HG03045 (cell line): ENCODE measurements at regions not wholly inside any gene's neighbourhood (a gene's known extent, or its start where the extent isn't known, plus 50 kb on each side); places are given as distances from the start of the nearest gene placed in this dataset.

ENCODE experiments used
- ATAC-seq: cut with Tn5 transposase; IDR thresholded peaks from one replicate; pipeline ENCODE4 v1.9.1; 2021; ENCODE audit warnings: mild to moderate bottlenecking, moderate library complexity; ENCODE audit not compliant: unreplicated experiment

DNA sequence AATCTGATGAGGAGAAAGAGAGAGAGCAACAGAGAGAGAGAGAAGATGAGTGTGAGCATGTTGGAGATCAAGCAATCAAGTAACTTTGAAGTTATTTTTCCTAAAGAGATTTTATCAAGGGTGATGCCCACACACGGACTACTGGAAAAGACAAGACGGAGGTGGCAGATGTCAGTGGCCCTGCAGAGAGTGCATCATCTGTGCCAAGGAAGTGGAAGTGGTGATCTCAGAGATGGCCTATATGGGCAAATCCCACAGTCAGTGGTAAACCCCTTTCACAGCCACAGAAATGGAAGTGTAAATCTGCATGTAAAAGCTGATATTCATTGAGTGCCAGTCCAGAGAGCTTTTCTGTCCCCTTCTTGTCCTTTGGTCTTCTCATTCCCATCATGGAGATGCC lies 577.2 kb upstream of the AADAT start:
- ATAC-seq, result peak; percentile 75

DNA sequence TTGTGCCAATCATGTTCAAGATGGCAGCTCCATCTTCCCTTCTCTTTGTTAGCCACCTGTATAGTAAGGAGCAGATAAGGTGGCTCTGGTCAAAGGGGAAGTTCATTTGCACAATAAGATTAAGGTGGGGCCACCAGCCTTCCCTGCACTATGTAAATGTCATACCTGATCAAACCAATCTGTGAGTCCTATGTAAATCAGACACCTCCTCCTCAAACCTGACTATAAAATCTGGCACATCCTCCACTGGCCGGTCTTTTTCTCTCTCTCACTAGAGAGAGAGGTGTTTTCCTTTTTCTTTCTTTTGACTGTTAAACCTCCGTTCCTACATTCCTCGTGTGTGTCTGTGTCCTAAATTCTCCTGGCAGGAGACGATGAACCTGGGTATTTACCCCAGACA lies 572.5 kb upstream of the AADAT start:
- ATAC-seq, result no peak

DNA sequence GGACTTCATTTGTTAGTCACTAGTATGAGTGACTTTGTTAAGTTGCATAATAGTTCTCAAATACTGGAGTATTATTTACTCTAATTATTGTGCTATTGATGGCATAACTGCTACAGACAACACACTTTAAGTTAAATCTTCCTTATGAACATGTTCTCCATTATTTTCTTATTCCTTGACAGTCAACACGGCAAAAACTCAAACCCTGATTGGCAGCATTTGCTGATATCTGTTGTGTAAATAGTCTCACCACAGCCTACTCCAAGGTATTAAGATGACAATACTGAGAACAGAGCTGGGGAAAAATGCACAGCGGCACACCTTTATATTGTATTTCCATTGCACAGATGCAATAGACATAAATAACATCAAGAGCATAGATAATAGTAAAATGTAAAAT lies 568.0 kb upstream of the AADAT start:
- ATAC-seq, result no peak

DNA sequence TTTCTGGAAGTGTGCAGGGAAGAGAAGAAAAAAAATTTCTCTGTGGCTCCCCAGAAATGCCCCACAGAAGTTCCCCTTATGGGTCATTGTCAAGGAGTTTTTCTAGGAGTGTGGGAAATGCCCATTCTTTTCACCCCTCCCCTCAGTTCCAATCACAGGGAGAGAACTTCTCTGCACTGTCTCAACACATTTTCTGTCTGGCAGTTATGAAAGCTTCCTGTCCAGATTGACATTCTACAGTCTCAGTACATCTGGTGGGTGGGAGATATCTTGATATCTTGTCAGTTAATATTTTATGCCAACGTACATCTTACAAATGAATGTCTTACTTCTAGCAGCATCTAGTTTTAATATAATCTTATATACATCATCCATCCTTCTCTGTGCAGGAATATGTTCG lies 566.8 kb upstream of the AADAT start:
- ATAC-seq, result no peak

DNA sequence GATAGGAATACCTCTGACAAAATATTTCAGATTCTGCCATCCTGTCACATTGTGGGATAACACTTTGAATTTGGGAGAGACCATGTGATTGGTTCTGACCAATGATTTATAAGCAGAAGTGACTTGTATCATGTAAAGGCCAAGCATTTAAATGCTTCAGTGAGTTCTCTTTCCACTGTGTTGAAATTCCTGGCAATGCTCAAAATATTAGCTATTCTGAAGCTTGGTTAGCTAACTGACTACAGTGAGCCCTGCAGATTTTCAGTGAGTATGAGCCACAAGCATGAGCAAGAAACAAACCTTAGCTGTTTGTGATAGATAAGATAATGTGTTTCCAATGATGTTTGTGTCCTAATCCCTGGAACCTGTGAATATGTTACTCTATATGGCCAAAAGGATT lies 562.8 kb upstream of the AADAT start:
- ATAC-seq, result no peak

DNA sequence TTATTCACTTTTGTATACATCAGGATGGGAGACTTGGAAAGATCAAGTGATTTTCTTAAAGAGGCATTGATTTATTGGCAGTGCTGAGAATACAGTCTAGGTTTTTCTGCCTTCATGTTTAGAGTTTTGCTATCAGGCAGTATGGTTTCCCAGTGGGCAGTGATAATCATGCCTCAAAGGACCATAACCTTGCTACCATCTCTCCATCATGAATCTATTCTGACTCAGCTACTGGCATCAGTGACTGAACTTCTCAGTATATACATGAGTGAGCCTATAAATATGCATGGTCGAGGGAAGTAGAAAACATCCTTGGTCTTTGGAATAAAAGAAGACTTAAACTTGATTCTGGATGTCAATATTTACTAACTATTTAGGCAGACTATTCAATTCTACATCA lies 562.0 kb upstream of the AADAT start:
- no peak for ATAC-seq

DNA sequence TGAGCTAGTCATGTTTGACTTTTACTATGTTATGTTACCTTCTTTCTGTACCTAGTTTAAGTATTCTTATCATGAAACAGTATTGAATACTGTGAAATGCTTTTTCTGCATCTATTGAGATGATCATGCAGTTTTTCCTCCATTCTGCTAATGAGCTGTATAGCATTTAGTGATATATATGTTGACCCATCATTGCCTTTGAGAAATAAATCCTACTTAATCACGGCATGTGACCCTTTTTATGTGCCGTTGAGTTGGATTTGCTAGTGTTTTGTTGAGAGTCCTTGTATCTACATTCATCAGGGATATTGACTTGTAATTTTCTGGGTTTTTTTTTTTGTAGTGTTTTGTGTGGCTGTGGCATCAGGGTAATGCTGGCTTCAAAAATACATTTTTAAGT lies 537.7 kb upstream of the AADAT start:
- ATAC-seq, result no peak

DNA sequence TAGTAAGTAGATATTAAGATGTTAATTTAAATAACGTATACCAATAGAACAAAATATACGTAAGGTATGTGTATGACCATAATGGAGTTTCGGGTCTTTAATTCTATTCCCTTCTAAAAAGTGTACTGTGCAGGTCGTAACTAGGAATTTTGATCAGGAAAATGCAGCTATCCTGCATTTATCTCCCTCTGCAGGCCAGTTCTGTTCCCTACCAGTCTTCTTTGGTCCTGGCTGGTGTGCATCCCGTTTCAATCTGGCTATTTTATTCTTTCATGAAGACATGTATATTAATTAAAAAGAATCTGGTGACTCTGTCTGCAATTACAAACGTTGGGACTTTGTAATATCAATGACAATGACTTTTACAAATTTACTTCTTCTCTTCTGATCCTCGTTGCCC lies 534.1 kb upstream of the AADAT start:
- no peak for ATAC-seq

DNA sequence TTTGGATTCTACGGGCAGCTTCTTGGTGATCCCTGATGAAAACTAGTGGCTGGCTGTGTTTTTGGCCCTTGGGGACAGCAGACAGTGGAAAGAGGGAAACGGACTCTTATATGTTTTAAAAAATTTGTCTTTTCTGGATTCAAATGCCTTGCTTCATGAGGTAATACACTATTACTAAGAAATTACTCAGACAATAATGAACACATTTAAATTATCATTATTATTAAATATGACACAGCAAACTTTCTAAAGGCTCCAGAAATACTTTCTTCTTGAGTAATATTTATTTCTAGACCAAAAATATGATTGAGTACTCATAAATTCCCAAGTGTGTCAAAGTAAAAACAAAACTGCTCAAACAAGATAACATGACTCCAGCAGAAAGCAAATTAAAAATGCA lies 520.7 kb upstream of the AADAT start:
- ATAC-seq, result no peak

DNA sequence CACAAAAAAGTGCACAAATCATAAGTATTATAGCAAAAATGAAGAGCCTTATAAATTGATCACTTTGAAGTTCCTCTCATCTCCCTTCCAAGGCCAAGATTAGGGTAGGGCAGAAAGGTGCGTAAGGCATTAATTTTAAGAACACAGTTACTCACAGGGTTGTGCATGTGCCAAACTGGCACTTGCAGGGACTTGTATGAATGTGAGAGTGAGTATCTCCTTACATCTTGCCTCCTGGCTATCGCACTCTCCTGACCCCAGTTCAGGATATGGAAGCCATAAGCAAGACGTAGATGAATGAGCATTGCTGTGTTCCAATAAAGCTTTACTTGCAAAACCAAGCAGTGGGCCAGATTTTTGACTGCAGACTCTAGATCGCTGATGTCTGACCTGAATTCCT lies 510.1 kb upstream of the AADAT start:
- no peak for ATAC-seq

DNA sequence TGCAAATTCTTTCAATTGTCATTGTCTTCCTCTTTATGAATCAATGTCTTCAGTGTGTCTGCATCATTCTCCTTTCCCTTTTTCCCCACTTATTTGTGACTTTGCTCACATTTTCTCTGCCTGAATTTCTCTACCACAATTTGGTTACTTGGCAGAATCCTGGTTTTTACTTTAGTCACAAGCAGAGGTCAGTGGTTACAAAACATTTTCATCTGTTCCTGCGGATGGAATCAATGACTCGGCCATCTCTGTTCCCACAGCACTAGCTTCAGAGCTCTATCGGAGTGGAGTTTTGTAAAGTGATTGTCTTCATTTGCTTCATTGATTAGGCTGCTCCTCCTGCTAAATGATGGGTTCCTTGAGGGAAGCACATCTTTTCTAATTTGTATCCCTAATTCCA lies 501.3 kb upstream of the AADAT start:
- no peak for ATAC-seq

DNA sequence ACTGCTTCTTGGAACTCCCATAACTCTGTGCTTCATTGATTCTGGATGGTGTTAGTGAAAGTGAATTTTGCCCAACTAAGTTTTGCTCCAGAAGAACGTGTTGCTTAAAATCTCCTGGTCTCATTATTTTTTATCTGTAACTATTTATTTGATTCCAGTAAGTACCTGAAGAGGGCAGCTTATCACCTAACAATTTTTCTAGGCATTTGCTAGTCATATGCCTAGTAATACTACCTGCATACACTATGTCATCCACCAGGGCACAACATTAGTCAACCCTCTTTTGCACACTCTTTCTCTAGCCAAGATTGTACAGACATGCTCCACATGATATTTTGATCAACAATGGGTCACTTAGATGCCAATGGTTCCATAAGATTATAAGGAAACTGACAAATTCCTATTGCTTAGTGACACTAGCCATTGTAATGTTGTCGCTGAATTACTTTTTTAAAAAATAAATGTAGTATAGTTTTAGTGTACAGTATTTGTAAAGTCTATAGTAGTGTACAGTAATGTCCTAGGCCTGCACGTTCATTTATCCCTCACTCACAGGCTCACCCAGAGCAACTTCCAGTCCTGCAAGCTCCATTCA lies 499.9 kb upstream of the AADAT start:
- ATAC-seq, result peak; percentile 84

DNA sequence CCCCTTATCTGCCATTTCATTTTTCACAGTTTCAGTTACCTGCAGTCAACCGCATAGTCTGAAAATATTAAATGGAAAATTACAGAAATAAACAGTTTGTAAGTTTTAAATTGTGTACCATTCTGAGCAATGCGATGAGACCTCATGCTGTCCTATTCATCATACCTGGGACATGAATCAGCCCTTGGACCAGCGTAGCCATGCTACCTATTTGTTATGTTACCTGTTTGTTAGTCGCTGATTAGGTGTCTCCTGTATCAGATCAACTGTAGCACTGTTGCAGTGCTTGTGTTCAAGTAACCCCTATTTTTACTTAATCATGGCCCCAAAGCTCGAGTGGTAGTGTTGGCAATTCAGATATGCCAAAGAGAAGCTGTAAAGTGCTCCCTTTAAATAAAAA lies 492.2 kb upstream of the AADAT start:
- no peak for ATAC-seq

DNA sequence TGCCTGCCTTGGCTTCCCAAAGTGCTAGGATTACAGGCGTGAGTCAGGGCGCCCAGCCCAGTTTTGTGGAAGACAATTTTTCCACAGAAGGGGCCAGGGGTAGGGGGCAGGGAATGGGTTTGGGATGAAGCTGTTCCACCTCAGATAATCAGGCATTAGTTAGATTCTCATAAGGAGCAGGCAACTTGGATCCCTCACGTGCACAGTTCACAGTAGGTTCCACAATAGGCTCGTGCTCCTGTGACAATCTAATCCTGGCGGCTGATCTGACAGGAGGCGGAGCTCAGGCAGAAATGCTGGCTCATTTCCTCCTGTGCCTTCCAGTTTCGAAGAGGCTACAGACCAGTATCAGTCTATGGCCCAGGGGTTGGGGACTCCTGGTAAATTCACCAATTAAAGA lies 491.6 kb upstream of the AADAT start:
- no peak for ATAC-seq

DNA sequence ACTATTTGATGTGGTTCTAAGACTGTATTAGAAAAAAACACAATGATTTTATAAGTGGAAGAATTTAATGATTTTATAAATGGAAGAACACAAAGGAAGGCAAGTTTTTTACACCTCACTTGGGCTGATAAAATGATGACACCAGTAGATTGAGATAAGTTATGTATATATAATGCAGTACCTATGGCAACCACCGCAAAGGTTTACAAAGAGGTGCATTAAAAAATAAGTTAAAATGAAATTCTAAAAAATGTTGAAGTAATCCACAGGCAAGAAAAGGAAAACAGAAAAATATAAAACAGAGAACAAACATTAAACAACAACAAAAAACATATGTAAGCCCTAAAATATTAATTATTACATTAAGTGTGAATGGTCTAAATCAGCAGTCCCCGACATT lies 490.9 kb upstream of the AADAT start:
- no peak for ATAC-seq

DNA sequence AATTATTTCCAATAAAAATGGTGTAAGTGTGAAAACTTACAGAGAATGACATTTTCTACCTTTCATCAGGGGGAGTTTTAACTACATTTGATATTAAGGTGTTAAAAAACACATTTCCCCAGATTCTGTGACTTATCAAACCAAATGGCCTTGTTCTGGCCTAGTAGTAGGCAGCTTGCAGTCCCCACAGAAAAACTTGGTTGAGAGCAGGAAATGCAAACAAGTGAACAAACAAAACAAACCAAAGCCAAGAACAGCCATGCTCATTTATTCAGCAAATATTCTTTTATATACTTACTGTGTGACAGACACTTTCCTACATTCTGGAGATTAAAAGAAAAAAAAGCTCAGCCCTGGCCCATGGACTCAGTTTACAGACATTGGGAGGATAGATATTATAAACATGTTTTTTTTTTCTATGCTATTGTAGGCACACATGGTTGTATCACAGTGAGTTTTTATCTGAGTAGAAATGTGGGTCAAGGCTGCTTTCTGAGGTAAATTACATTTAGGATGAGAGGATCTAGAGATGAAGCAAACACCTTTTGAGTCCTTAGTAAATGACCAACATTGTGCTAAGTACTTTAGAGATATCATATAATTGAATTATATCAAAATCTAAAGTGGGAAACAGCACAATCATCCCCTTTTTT lies 449.2 kb upstream of the AADAT start:
- no peak for ATAC-seq

DNA sequence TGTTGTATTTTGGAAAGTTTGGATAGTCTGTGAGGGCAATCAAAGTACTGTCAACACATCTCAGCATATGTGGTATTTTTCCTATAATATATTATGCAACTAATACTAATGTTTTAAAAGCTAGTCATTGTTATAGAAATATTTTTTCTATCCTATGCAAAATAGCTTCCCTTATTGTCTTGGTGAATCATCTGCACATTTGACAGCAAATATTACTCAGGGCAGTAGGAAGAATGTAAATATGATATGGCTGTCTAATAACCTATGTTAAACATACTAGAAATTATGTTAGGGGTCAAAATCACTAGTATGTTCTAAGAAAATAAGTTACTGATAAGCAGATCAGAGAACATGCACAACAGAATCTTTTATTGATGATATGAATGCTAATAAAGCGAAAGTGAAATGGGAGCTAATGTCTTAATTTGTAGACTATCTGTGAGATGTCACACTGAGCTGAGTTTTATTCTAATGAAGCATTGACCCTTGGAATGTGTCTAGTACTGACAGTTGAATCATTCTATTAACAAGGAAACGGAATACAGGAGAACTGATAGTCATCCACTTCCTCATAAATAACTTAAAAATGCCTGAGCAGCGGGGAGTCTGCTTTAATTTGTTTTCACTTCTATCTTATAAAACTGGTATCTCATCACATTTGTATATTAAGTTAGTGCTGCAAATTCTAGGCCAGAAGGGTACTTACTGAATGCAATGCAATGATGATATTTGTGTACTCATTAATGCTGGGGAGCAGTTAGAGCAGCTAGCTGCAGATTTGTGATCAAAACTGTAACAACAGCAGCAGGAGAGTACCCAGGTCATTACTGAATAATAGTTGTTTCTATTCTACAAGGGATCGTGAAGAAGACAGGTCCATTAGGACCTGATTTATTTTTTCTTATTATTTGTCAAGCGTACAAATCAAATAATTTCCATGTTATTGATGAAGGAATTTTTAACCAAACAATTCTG lies 440.3 kb upstream of the AADAT start:
- no peak for ATAC-seq

DNA sequence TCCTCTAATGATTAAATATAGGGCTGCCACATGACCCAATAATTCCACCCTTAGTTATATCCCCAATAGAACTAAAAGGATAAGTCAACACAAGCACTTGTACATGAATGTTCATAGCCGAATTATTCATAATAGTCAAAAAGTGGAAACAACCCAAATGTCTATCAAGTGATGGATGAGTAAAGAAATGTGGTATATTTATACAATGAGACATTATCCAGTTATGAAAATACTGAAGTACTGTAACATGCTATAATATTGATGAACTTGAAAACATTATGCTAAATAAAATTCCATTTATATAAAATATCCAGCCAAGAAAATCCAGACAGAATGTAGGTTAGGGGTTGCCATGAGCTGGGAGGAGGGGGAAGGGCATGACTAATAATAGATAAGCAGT lies 436.7 kb upstream of the AADAT start:
- no peak for ATAC-seq

DNA sequence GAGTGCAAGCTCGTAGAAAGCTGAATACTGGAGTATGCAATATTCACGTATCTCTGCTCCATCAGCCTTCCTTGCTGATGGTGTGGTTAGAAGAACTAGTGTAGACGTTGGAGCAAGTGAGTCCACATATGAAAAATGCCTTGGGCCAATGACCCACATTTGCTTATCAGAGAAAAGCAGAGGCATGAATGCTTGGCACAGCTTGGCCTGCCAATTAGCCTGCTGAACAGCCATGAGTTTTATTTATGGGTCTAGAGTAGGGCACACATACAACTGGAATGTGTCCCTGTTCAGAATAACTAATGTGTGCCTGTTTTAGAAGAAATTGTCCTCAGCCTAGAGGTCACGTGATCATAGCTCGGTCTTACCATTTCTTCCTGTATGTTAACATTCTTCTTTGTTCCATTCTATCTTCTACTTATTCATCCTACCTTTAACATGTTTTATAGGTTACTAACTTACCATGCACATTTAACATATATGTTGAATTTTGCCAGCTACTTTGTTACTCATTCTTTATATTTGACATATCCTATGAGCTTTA lies 432.7 kb upstream of the AADAT start:
- ATAC-seq, result no peak

DNA sequence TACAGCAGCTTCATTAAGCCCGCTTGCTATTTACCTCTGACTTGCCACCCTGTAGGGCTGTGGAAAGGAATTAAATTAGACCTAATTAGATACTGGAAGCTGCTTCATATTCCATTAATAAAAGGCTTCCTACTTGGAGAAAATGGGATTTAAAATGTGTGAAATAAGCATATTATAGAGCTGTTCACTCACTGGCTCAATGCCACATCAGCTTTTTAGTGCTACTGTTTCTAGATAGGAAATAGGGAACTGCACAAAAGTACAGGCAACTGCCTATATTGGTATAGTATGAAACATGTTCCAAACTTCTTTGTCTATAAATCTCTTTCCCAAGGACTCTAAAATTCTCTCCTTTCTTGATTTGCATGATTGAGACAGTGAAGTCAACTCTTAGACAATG lies 407.9 kb upstream of the AADAT start:
- ATAC-seq, result no peak

DNA sequence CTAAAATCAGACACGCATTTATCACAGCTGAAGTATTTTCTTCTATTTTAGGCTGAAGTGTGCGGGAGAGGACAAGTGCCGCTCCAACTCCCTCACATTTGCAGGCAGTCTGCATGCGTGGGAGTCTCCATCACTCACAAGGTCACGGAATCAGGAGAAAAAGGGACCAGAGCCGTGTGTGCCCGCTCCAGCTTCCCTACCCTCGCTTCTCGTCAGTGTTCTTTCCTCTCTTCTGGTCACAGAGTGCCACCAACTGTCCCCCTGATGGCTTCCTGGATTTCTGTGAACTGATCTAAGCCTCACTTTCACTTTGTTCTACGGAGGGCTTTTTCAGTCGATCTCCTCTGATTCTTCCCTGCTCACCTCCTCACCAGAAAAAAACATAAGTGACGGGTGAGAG lies 407.4 kb upstream of the AADAT start:
- no peak for ATAC-seq

DNA sequence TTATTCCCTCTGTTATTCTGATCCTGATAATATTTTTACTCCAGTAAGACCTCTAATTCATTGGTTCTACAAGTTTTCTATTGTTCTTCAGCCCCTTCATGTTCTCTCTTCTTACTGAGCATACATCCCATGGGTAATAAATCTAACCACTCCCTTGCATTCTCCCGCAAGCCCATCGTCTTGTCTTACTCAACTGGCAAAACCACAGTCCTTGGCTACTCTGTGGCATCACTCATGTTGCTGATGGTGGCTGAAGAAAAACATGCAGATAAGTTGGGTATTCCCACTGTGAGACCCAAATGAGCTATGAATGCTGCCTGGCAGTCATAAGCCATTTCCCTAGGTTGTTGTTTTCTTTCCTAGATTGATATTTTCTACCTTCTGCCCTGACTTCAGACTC lies 402.2 kb upstream of the AADAT start:
- ATAC-seq, result no peak
